CD8-positive, alpha-beta memory T cell (primary cell): ENCODE measurements at regions not wholly inside any gene's neighbourhood (a gene's known extent, or its start where the extent isn't known, plus 50 kb on each side); places are given as distances from the start of the nearest gene placed in this dataset.

Source experiments
- CTCF ChIA-PET: fragments of 350-600 bp; sonication (Branson Sonifier 250); formaldehyde crosslinking; loops from one replicate; lab custom pipeline; 2021; ENCODE audit warnings: antibody characterized with exemption; lab: Charles Lee
- POLR2A ChIA-PET: fragments of 350-600 bp; sonication (Branson Sonifier 250); formaldehyde crosslinking; loops from one replicate; lab custom pipeline; 2021; ENCODE audit warnings: antibody characterized with exemption; lab: Charles Lee
- DNase-seq, 5 donors: peaks; one replicate each; pipeline versions ENCODE4 v3.0.0 to v3.0.0-alpha.2; 2020 to 2022; ENCODE audit warnings: mixed read lengths in 1 of 5
- H3K27ac ChIP-seq: one replicate; pipeline ENCODE4 v1.7.0; 2013; ENCODE audit warnings: low read depth, mild to moderate bottlenecking, low read length, moderate library complexity
- H3K27me3 ChIP-seq: 2 replicates; pipeline ENCODE4 v1.7.0; 2013; ENCODE audit warnings: low read length, mild to moderate bottlenecking; ENCODE audit not compliant: insufficient read depth, poor library complexity, severe bottlenecking
- H3K36me3 ChIP-seq: 2 replicates; pipeline ENCODE4 v1.7.0; 2013; ENCODE audit warnings: mild to moderate bottlenecking, low read length, moderate library complexity; ENCODE audit not compliant: insufficient read depth
- H3K4me1 ChIP-seq: 2 replicates; pipeline ENCODE4 v1.7.0; 2013; ENCODE audit warnings: mild to moderate bottlenecking, low read length, moderate library complexity; ENCODE audit not compliant: insufficient read depth
- H3K4me3 ChIP-seq: 2 replicates; pipeline ENCODE4 v1.7.0; 2013; ENCODE audit warnings: mild to moderate bottlenecking, low read length
- H3K9me3 ChIP-seq: 2 replicates; pipeline ENCODE4 v1.7.0; 2013; ENCODE audit warnings: mild to moderate bottlenecking, low read length
- H3K27ac Mint-ChIP-seq, 8 donors: one replicate each; pipeline ENCODE4 v1.8.0; 2020 to 2021; ENCODE audit warnings: mixed read lengths in 8 of 8, mild to moderate bottlenecking in 6 of 8, inconsistent platforms in 3 of 8, moderate library complexity in 3 of 8
- H3K27me3 Mint-ChIP-seq, 2 donors: one replicate each; pipeline ENCODE4 v1.8.0; 2020 to 2021; ENCODE audit warnings: mixed read lengths in 2 of 2, mild to moderate bottlenecking in 1 of 2, moderate library complexity in 1 of 2
- H3K36me3 Mint-ChIP-seq, 3 donors: one replicate each; pipeline ENCODE4 v1.8.0; 2020 to 2021; ENCODE audit warnings: mixed read lengths in 3 of 3, inconsistent platforms in 1 of 3, mild to moderate bottlenecking in 1 of 3
- H3K4me1 Mint-ChIP-seq, 3 donors: one replicate each; pipeline ENCODE4 v1.8.0; 2020 to 2021; ENCODE audit warnings: mixed read lengths in 3 of 3, inconsistent platforms in 1 of 3, mild to moderate bottlenecking in 1 of 3
- H3K4me3 Mint-ChIP-seq, 7 donors: one replicate each; pipeline ENCODE4 v1.8.0; 2020 to 2021; ENCODE audit warnings: mixed read lengths in 7 of 7, mild to moderate bottlenecking in 6 of 7, moderate library complexity in 4 of 7, inconsistent platforms in 2 of 7
- H3K9me3 Mint-ChIP-seq, 5 donors: one replicate each; pipeline ENCODE4 v1.8.0; 2020 to 2022; ENCODE audit warnings: mixed read lengths in 5 of 5, mild to moderate bottlenecking in 3 of 5, moderate library complexity in 2 of 5, inconsistent platforms in 1 of 5

GRCh38 chrX:42975906-42976305 is 197.9 kb upstream of the PPP1R2C start:
- H3K27me3 Mint-ChIP-seq: peaks cover 0 to 1% of the 10 kb centered on the region in 2 donors

GRCh38 chrX:42976746-42977366 is 198.9 kb upstream of the PPP1R2C start:
- ChIA-PET CTCF (no interaction called here), POLR2A (no interaction called here)
- Mint-ChIP-seq H3K9me3 (peaks cover 0 to 2% (median 0%) of the 10 kb centered on the region in 5 donors), H3K27me3 (peaks cover 0 to 1% of the 10 kb centered on the region in 2 donors), H3K4me1 (peaks cover 3 to 5% (median 4%) of the 10 kb centered on the region in 3 donors), H3K4me3 (no peak overlapping the region), H3K27ac (no peak overlapping the region), H3K36me3 (peaks cover 0 to 15% (median 0%) of the 10 kb centered on the region in 3 donors)
- no peak overlapping the region for H3K27ac ChIP-seq
- no peak overlapping the region for H3K4me3 ChIP-seq
- H3K36me3 ChIP-seq: no peaks in the 10 kb centered on the region
- DNase-seq: no peak
- H3K9me3 ChIP-seq: no peaks in the 10 kb centered on the region
- H3K27me3 ChIP-seq: no peaks in the 10 kb centered on the region
- peaks cover 5% of the 10 kb centered on the region for H3K4me1 ChIP-seq

More at GRCh38 chrX:42975906-42976305, 197.9 kb upstream of the PPP1R2C start:
- no peak overlapping the region for H3K27ac Mint-ChIP-seq
- no peaks in the 10 kb centered on the region for H3K9me3 ChIP-seq
- no peak overlapping the region for H3K4me3 Mint-ChIP-seq
- H3K9me3 Mint-ChIP-seq: peaks cover 0 to 2% (median 0%) of the 10 kb centered on the region in 5 donors
- no peak overlapping the region for H3K27ac ChIP-seq
- POLR2A ChIA-PET: no interaction called here
- H3K36me3 ChIP-seq: no peaks in the 10 kb centered on the region
- H3K4me1 Mint-ChIP-seq: peaks cover 3 to 5% (median 4%) of the 10 kb centered on the region in 3 donors
- peaks cover 0 to 15% (median 0%) of the 10 kb centered on the region in 3 donors for H3K36me3 Mint-ChIP-seq
- CTCF ChIA-PET: no interaction called here
- DNase-seq: no peak
- no peaks in the 10 kb centered on the region for H3K27me3 ChIP-seq
- no peak overlapping the region for H3K4me3 ChIP-seq
- H3K4me1 ChIP-seq: peaks cover 5% of the 10 kb centered on the region

GRCh38 chrX:42978655-42979379 is 200.9 kb upstream of the PPP1R2C start:
- Histone ChIP-seq H3K36me3 (no peaks in the 10 kb centered on the region), H3K4me3 (no peak overlapping the region), H3K4me1 (peaks cover 5% of the 10 kb centered on the region), H3K27ac (no peak overlapping the region), H3K27me3 (no peaks in the 10 kb centered on the region), H3K9me3 (no peaks in the 10 kb centered on the region)
- CTCF ChIA-PET: no interaction called here
- DNase-seq: no peak
- POLR2A ChIA-PET: no interaction called here
- H3K9me3 Mint-ChIP-seq: peaks cover 0 to 2% (median 0%) of the 10 kb centered on the region in 5 donors
- H3K4me3 Mint-ChIP-seq: no peak overlapping the region
- H3K27ac Mint-ChIP-seq: peak overlapping the region in 1 of 8 donors; percentile 4
- peaks cover 3 to 5% (median 4%) of the 10 kb centered on the region in 3 donors for H3K4me1 Mint-ChIP-seq
- H3K36me3 Mint-ChIP-seq: peaks cover 0 to 17% (median 0%) of the 10 kb centered on the region in 3 donors
- peaks cover 0 to 1% of the 10 kb centered on the region in 2 donors for H3K27me3 Mint-ChIP-seq

- H3K4me3 ChIP-seq: no peak overlapping the region
- H3K27me3 Mint-ChIP-seq: peaks cover 0 to 1% of the 10 kb centered on the region in 2 donors
- no peaks in the 10 kb centered on the region for H3K27me3 ChIP-seq
- H3K4me1 Mint-ChIP-seq: peaks cover 3 to 12% (median 8%) of the 10 kb centered on the region in 3 donors
- H3K4me1 ChIP-seq: no peaks in the 10 kb centered on the region
- H3K36me3 ChIP-seq: no peaks in the 10 kb centered on the region
- H3K27ac Mint-ChIP-seq: peak overlapping the region in 1 of 8 donors; percentile 10
- no peak overlapping the region for H3K27ac ChIP-seq
- CTCF ChIA-PET: no interaction called here
- H3K9me3 Mint-ChIP-seq: no peaks in the 10 kb centered on the region
- peaks cover 0 to 4% (median 0%) of the 10 kb centered on the region in 3 donors for H3K36me3 Mint-ChIP-seq
- no peak overlapping the region for H3K4me3 Mint-ChIP-seq
- H3K9me3 ChIP-seq: no peaks in the 10 kb centered on the region
- DNase-seq: no peak
- POLR2A ChIA-PET: no interaction called here
These were observed 210.7 kb upstream of the PPP1R2C start for GRCh38 chrX:42988700-42989099.

- no peaks in the 10 kb centered on the region for H3K4me1 ChIP-seq
- H3K4me1 Mint-ChIP-seq: peaks cover 3 to 12% (median 8%) of the 10 kb centered on the region in 3 donors
- peak overlapping the region; percentile 9 for H3K27ac ChIP-seq
- no peak overlapping the region for H3K4me3 ChIP-seq
- no peaks in the 10 kb centered on the region for H3K9me3 Mint-ChIP-seq
- H3K27me3 ChIP-seq: no peaks in the 10 kb centered on the region
- no peaks in the 10 kb centered on the region for H3K27me3 Mint-ChIP-seq
- H3K27ac Mint-ChIP-seq: peak overlapping the region in 1 of 8 donors; percentile 77
- H3K36me3 ChIP-seq: no peaks in the 10 kb centered on the region
- H3K9me3 ChIP-seq: no peaks in the 10 kb centered on the region
- H3K36me3 Mint-ChIP-seq: no peaks in the 10 kb centered on the region
- ChIA-PET CTCF (no interaction called here), POLR2A (no interaction called here)
- DNase-seq: no peak
- no peak overlapping the region for H3K4me3 Mint-ChIP-seq
These were observed 214.4 kb upstream of the PPP1R2C start for GRCh38 chrX:42992199-42992943.

- no peak overlapping the region for H3K4me3 Mint-ChIP-seq
- CTCF ChIA-PET: no interaction called here
These were observed 218.9 kb upstream of the PPP1R2C start for GRCh38 chrX:42996861-42997260.

GRCh38 chrX:43000121-43000520 is 222.2 kb upstream of the PPP1R2C start:
- Mint-ChIP-seq H3K27me3 (no peaks in the 10 kb centered on the region), H3K4me3 (no peak overlapping the region), H3K4me1 (peaks cover 0 to 8% (median 7%) of the 10 kb centered on the region in 3 donors), H3K9me3 (no peaks in the 10 kb centered on the region), H3K27ac (no peak overlapping the region), H3K36me3 (peaks cover 0 to 4% (median 0%) of the 10 kb centered on the region in 3 donors)
- H3K27ac ChIP-seq: no peak overlapping the region
- CTCF ChIA-PET: no interaction called here
- no peak overlapping the region for H3K4me3 ChIP-seq
- POLR2A ChIA-PET: no interaction called here
- H3K27me3 ChIP-seq: no peaks in the 10 kb centered on the region
- no peak for DNase-seq
- no peaks in the 10 kb centered on the region for H3K4me1 ChIP-seq
- no peaks in the 10 kb centered on the region for H3K9me3 ChIP-seq
- no peaks in the 10 kb centered on the region for H3K36me3 ChIP-seq

More at GRCh38 chrX:42996861-42997260, 218.9 kb upstream of the PPP1R2C start:
- Histone ChIP-seq H3K27me3 (no peaks in the 10 kb centered on the region), H3K27ac (no peak overlapping the region), H3K4me3 (no peak overlapping the region), H3K36me3 (no peaks in the 10 kb centered on the region), H3K4me1 (no peaks in the 10 kb centered on the region), H3K9me3 (no peaks in the 10 kb centered on the region)
- Mint-ChIP-seq H3K4me1 (peaks cover 0 to 1% (median 0%) of the 10 kb centered on the region in 3 donors), H3K36me3 (peaks cover 0 to 4% (median 0%) of the 10 kb centered on the region in 3 donors), H3K9me3 (no peaks in the 10 kb centered on the region), H3K27me3 (no peaks in the 10 kb centered on the region), H3K27ac (no peak overlapping the region)
- POLR2A ChIA-PET: no interaction called here
- no peak for DNase-seq
